GM21381 (cell line): ENCODE measurements at regions not wholly inside any gene's neighbourhood (a gene's known extent, or its start where the extent isn't known, plus 50 kb on each side); places are given as distances from the start of the nearest gene placed in this dataset.
"Not testable (repeated sequence)": the region's sequence is repeated elsewhere in the genome, so short reads cannot be mapped to it uniquely, and the experiment has no call there.

ENCODE experiments used
- ATAC-seq: cut with Tn5 transposase; IDR thresholded peaks from one replicate; pipeline ENCODE4 v1.9.1; 2021; ENCODE audit warnings: mild to moderate bottlenecking, moderate library complexity; ENCODE audit not compliant: unreplicated experiment

- ATAC-seq: no peak
Observed at GRCh38 chr10:33673839-33674415, 339.5 kb upstream of the NRP1 start.

- no peak for ATAC-seq
Observed at GRCh38 chr10:33669904-33670303, 335.4 kb upstream of the NRP1 start.

- no peak for ATAC-seq
Observed at GRCh38 chr10:33666686-33667480, 332.4 kb upstream of the NRP1 start.

GRCh38 chr10:33665501-33665900, 331.0 kb upstream of the NRP1 start:
- no peak for ATAC-seq

- ATAC-seq: no peak
Observed at GRCh38 chr10:33664070-33664469, 329.6 kb upstream of the NRP1 start.

- no peak for ATAC-seq
Observed at GRCh38 chr10:33661580-33662336, 327.3 kb upstream of the NRP1 start.

GRCh38 chr10:33660329-33660728, 325.9 kb upstream of the NRP1 start:
- no peak for ATAC-seq

- no peak for ATAC-seq
Observed at GRCh38 chr10:33657913-33658312, 323.4 kb upstream of the NRP1 start.

GRCh38 chr10:33657154-33657908, 322.9 kb upstream of the NRP1 start:
- no peak for ATAC-seq

- ATAC-seq: no peak
Observed at GRCh38 chr10:33655921-33656320, 321.5 kb upstream of the NRP1 start.

- no peak for ATAC-seq
Observed at GRCh38 chr10:33655165-33655815, 320.8 kb upstream of the NRP1 start.

- no peak for ATAC-seq
Observed at GRCh38 chr10:33653584-33654367, 319.3 kb upstream of the NRP1 start.

GRCh38 chr10:33652870-33653269, 318.4 kb upstream of the NRP1 start:
- no peak for ATAC-seq

GRCh38 chr10:33650131-33650530, 315.7 kb upstream of the NRP1 start:
- not testable (repeated sequence) for ATAC-seq

- ATAC-seq: no peak
Observed at GRCh38 chr10:33643042-33643441, 308.6 kb upstream of the NRP1 start.

GRCh38 chr10:33638891-33639290, 304.4 kb upstream of the NRP1 start:
- no peak for ATAC-seq

- no peak for ATAC-seq
Observed at GRCh38 chr10:33638374-33638773, 303.9 kb upstream of the NRP1 start.

GRCh38 chr10:33635967-33636515, 301.6 kb upstream of the NRP1 start:
- no peak for ATAC-seq

GRCh38 chr10:33632432-33632831, 298.0 kb upstream of the NRP1 start:
- ATAC-seq: no peak

GRCh38 chr10:33631991-33632390, 297.5 kb upstream of the NRP1 start:
- no peak for ATAC-seq
